Kidney tubule cell (primary cell): ENCODE measurements at regions not wholly inside any gene's neighbourhood (a gene's known extent, or its start where the extent isn't known, plus 50 kb on each side); places are given as distances from the start of the nearest gene placed in this dataset.

ENCODE experiments used
- DNase-seq: peaks from one replicate; pipeline ENCODE4 v3.0.0-alpha.2; 2018; ENCODE audit warnings: low spot score

- no peak for DNase-seq
Measured at GRCh38 chr3:117304681-117305080, 595.1 kb downstream of the TUSC7 start.

GRCh38 chr3:117305681-117306080, 596.1 kb downstream of the TUSC7 start:
- no peak for DNase-seq

- no peak for DNase-seq
Measured at GRCh38 chr3:117306299-117306698, 596.7 kb downstream of the TUSC7 start.

GRCh38 chr3:117308353-117308752, 598.8 kb downstream of the TUSC7 start:
- DNase-seq: no peak

GRCh38 chr3:117308756-117309155, 599.2 kb downstream of the TUSC7 start:
- no peak for DNase-seq

GRCh38 chr3:117310536-117310935, 601.0 kb downstream of the TUSC7 start:
- DNase-seq: no peak

GRCh38 chr3:117314441-117315150, 605.0 kb downstream of the TUSC7 start:
- DNase-seq: no peak

GRCh38 chr3:117322866-117323265, 613.3 kb downstream of the TUSC7 start:
- DNase-seq: peak; percentile 23

GRCh38 chr3:117346901-117347300, 637.3 kb downstream of the TUSC7 start:
- no peak for DNase-seq

- DNase-seq: no peak
Measured at GRCh38 chr3:117348884-117349283, 639.3 kb downstream of the TUSC7 start.

- no peak for DNase-seq
Measured at GRCh38 chr3:117349566-117349965, 640.0 kb downstream of the TUSC7 start.

- DNase-seq: no peak
Measured at GRCh38 chr3:117350371-117350770, 640.8 kb downstream of the TUSC7 start.

- DNase-seq: peak; percentile 36
Measured at GRCh38 chr3:117355566-117355965, 646.0 kb downstream of the TUSC7 start.

GRCh38 chr3:117356091-117356705, 646.6 kb downstream of the TUSC7 start:
- no peak for DNase-seq

GRCh38 chr3:117358717-117359314, 649.2 kb downstream of the TUSC7 start:
- no peak for DNase-seq

- DNase-seq: no peak
Measured at GRCh38 chr3:117366574-117366973, 657.0 kb downstream of the TUSC7 start.

- DNase-seq: no peak
Measured at GRCh38 chr3:117367861-117368260, 658.3 kb downstream of the TUSC7 start.

- no peak for DNase-seq
Measured at GRCh38 chr3:117380631-117381030, 671.1 kb downstream of the TUSC7 start.

GRCh38 chr3:117393119-117393518, 683.5 kb downstream of the TUSC7 start:
- DNase-seq: no peak

- no peak for DNase-seq
Measured at GRCh38 chr3:117398141-117398899, 688.7 kb downstream of the TUSC7 start.

GRCh38 chr3:117399311-117400078, 689.9 kb downstream of the TUSC7 start:
- DNase-seq: no peak

GRCh38 chr3:117400303-117400702, 690.7 kb downstream of the TUSC7 start:
- no peak for DNase-seq
